ENCODE measurements at regions not wholly inside any gene's neighbourhood (a gene's known extent, or its start where the extent isn't known, plus 50 kb on each side); places are given as distances from the start of the nearest gene placed in this dataset.

- TF ChIP-seq CTCF (IDR thresholded peaks at IDR 0.05; ENCODE audit: insufficient read depth, low read length, poor library complexity, severe bottlenecking) (no peak), EZH2phosphoT487 (conservative IDR thresholded peaks at IDR 0.05; ENCODE audit: low read length) (no peak)
These were observed 623.7 kb downstream of the CDH8 start for GRCh38 chr16:61412562-61412961.

Measured in SU-DHL-6 (cell line).